NCI-H526 (cell line): ENCODE measurements at regions not wholly inside any gene's neighbourhood (a gene's known extent, or its start where the extent isn't known, plus 50 kb on each side); places are given as distances from the start of the nearest gene placed in this dataset.
A peak's percentile ranks its signal among the peaks of the same experiment; 100 is the strongest.

Experiments used
- DNase-seq, 2 experiments: peaks; one replicate each; lab custom pipeline; 2025; lab: John Stamatoyannopoulos, UW

- no peak for DNase-seq
Observed at GRCh38 chr2:190809139-190809764, 71.4 kb upstream of the GLS start.

- no peak for DNase-seq
Observed at GRCh38 chr2:190809876-190810525, 70.6 kb upstream of the GLS start.

GRCh38 chr2:190810981-190811587, 69.5 kb upstream of the GLS start:
- no peak for DNase-seq

GRCh38 chr2:190811811-190812210, 68.8 kb upstream of the GLS start:
- no peak for DNase-seq

- DNase-seq: no peak
Observed at GRCh38 chr2:190812506-190813294, 67.9 kb upstream of the GLS start.

- DNase-seq: peak in 1 of 2 experiments; percentile 11
Observed at GRCh38 chr2:190815226-190815625, 65.4 kb upstream of the GLS start.

GRCh38 chr2:190817082-190817481, 63.5 kb upstream of the GLS start:
- DNase-seq: no peak

GRCh38 chr2:190819840-190820301, 60.8 kb upstream of the GLS start:
- DNase-seq: no peak

GRCh38 chr2:190820416-190820815, 60.2 kb upstream of the GLS start:
- no peak for DNase-seq

GRCh38 chr2:190822043-190822442, 58.6 kb upstream of the GLS start:
- no peak for DNase-seq

- no peak for DNase-seq
Observed at GRCh38 chr2:190827720-190828119, 52.9 kb upstream of the GLS start.

GRCh38 chr2:190829642-190830041, 51.0 kb upstream of the GLS start:
- DNase-seq: no peak
